Neuronal stem cell (in vitro differentiated cells): ENCODE measurements at regions not wholly inside any gene's neighbourhood (a gene's known extent, or its start where the extent isn't known, plus 50 kb on each side); places are given as distances from the start of the nearest gene placed in this dataset.
"Not testable (repeated sequence)": the region's sequence is repeated elsewhere in the genome, so short reads cannot be mapped to it uniquely, and the experiment has no call there.

ENCODE experiments used
- DNase-seq: peaks from one replicate; pipeline ENCODE4 v3.0.0-alpha.2; 2013; ENCODE audit warnings: low spot score
- H2AFZ ChIP-seq: one replicate; pipeline ENCODE4 v1.6.1; 2013; ENCODE audit warnings: mild to moderate bottlenecking, low read length, inconsistent platforms
- H2AK5ac ChIP-seq: 2 replicates; pipeline ENCODE4 v1.6.1; 2013; ENCODE audit warnings: low read depth, mild to moderate bottlenecking, inconsistent platforms, low read length, moderate library complexity, mixed read lengths
- H2BK120ac ChIP-seq: 2 replicates; pipeline ENCODE4 v1.6.1; 2013; ENCODE audit warnings: low read depth, mild to moderate bottlenecking, inconsistent platforms, low read length, moderate library complexity, mixed read lengths
- H2BK12ac ChIP-seq: one replicate; pipeline ENCODE4 v1.6.1; 2013; ENCODE audit warnings: low read length, inconsistent platforms
- H2BK15ac ChIP-seq: 2 replicates; pipeline ENCODE4 v1.6.1; 2013; ENCODE audit warnings: mild to moderate bottlenecking, low read length, inconsistent platforms, mixed read lengths
- H2BK5ac ChIP-seq: one replicate; pipeline ENCODE4 v1.6.1; 2013; ENCODE audit warnings: inconsistent platforms, mild to moderate bottlenecking, low read length, moderate library complexity
- H3K14ac ChIP-seq: one replicate; pipeline ENCODE4 v1.6.1; 2013; ENCODE audit warnings: low read length, inconsistent platforms
- H3K18ac ChIP-seq: 2 replicates; pipeline ENCODE4 v1.6.1; 2013; ENCODE audit warnings: low read length, inconsistent platforms
- H3K23ac ChIP-seq: 2 replicates; pipeline ENCODE4 v1.6.1; 2013; ENCODE audit warnings: low read depth, mild to moderate bottlenecking, mixed read lengths, low read length, inconsistent platforms; ENCODE audit not compliant: poor library complexity
- H3K27ac ChIP-seq: replicated peaks from 3 replicates; pipeline ENCODE4 v1.5.1; 2013; ENCODE audit warnings: low read length, inconsistent platforms
- H3K27me3 ChIP-seq, 3 experiments: 2 replicates each; pipeline ENCODE4 v1.6.1; 2013; ENCODE audit warnings: low read length in 3 of 3, mild to moderate bottlenecking in 2 of 3, inconsistent platforms in 1 of 3, low read depth in 1 of 3, mixed read lengths in 1 of 3, moderate library complexity in 1 of 3; ENCODE audit not compliant: control insufficient read depth in 3 of 3, insufficient read depth in 3 of 3
- H3K36me3 ChIP-seq, 2 donors: replicated peaks in 1 of 2; 2 replicates each; pipeline ENCODE4 v1.6.1; 2013; ENCODE audit warnings: low read length in 2 of 2; ENCODE audit not compliant: control insufficient read depth in 2 of 2, insufficient read depth in 2 of 2
- H3K4ac ChIP-seq: 2 replicates; pipeline ENCODE4 v1.6.1; 2013; ENCODE audit warnings: inconsistent platforms, mild to moderate bottlenecking, low read length, moderate library complexity
- H3K4me1 ChIP-seq, 2 donors: 1 replicate in 1 of 2; 2 replicates in 1 of 2; pipeline ENCODE4 v1.6.1; 2013; ENCODE audit warnings: low read length in 2 of 2, low read depth in 1 of 2; ENCODE audit not compliant: control insufficient read depth in 2 of 2, insufficient read depth in 1 of 2
- H3K4me2 ChIP-seq: one replicate; pipeline ENCODE4 v1.6.1; 2013; ENCODE audit warnings: mild to moderate bottlenecking, low read length, inconsistent platforms; ENCODE audit not compliant: insufficient read depth, poor library complexity, severe bottlenecking
- H3K4me3 ChIP-seq, 2 donors: 2 replicates each; pipeline ENCODE4 v1.5.1; 2013; ENCODE audit warnings: low read length in 2 of 2, mild to moderate bottlenecking in 2 of 2, inconsistent platforms in 1 of 2, moderate library complexity in 1 of 2
- H3K79me1 ChIP-seq: one replicate; pipeline ENCODE4 v1.6.1; 2013; ENCODE audit warnings: low read depth, mild to moderate bottlenecking, inconsistent platforms, low read length, moderate library complexity
- H3K9ac ChIP-seq: one replicate; pipeline ENCODE4 v1.6.1; 2013; ENCODE audit warnings: mild to moderate bottlenecking, low read depth, low read length, inconsistent platforms; ENCODE audit not compliant: poor library complexity
- H3K9me3 ChIP-seq, 2 donors: replicated peaks in 1 of 2; 2 replicates each; pipeline versions ENCODE3 to v1.6.1; 2013; ENCODE audit warnings: low read length in 2 of 2, mild to moderate bottlenecking in 2 of 2, inconsistent platforms in 1 of 2, low read depth in 1 of 2, mixed read lengths in 1 of 2, moderate library complexity in 1 of 2; ENCODE audit not compliant: control insufficient read depth in 2 of 2, insufficient read depth in 1 of 2
- H4K8ac ChIP-seq: one replicate; pipeline ENCODE4 v1.6.1; 2013; ENCODE audit warnings: low read depth, mild to moderate bottlenecking, inconsistent platforms, low read length, moderate library complexity
- H4K91ac ChIP-seq: one replicate; pipeline ENCODE4 v1.6.1; 2013; ENCODE audit warnings: low read length, low read depth, mild to moderate bottlenecking, inconsistent platforms; ENCODE audit not compliant: poor library complexity
- WGBS, 2 donors: extraction: QIAGEN DNeasy Blood & Tissue Kit; methylation state at CpG; one replicate each; pipeline ENCODE4 v1.1.7; 2013; ENCODE audit warnings: missing lambda C conversion rate in 2 of 2, mixed read lengths in 1 of 2; ENCODE audit not compliant: insufficient read length in 2 of 2, insufficient replicate concordance in 1 of 2; ENCODE audit errors: extremely low coverage in 2 of 2; 5-methylcytosine and 5-hydroxymethylcytosine counted together

GRCh38 chr9:12424243-12424642 is 268.9 kb upstream of the TYRP1 start:
- H2BK5ac ChIP-seq = no peak overlapping the region
- H3K36me3 ChIP-seq = no peaks in the 10 kb centered on the region
- H3K4me2 ChIP-seq = no peak overlapping the region
- H3K4ac ChIP-seq = no peak overlapping the region
- DNase-seq = no peak
- no peak overlapping the region for H3K14ac ChIP-seq
- no peak overlapping the region for H2BK12ac ChIP-seq
- H2AK5ac ChIP-seq = no peak overlapping the region
- no peak overlapping the region for H3K4me3 ChIP-seq
- no peak overlapping the region for H2BK15ac ChIP-seq
- no peak overlapping the region for H4K8ac ChIP-seq
- H3K23ac ChIP-seq = no peak overlapping the region
- no peak overlapping the region for H2BK120ac ChIP-seq
- no peak overlapping the region for H3K27ac ChIP-seq
- no peak overlapping the region for H4K91ac ChIP-seq
- H3K18ac ChIP-seq = no peak overlapping the region
- H3K9ac ChIP-seq = no peak overlapping the region
- no peaks in the 10 kb centered on the region for H3K27me3 ChIP-seq
- H3K4me1 ChIP-seq = no peaks in the 10 kb centered on the region
- H2AFZ ChIP-seq = no peak overlapping the region
- no peaks in the 10 kb centered on the region for H3K9me3 ChIP-seq
- no peaks in the 10 kb centered on the region for H3K79me1 ChIP-seq
- 100% methylated on average over 1 of the region's 4 CpGs; no CpG with 5 or more reads in 1 of the 2 donors for WGBS, 2 donors

GRCh38 chr9:12425878-12426864 is 267.0 kb upstream of the TYRP1 start:
- Histone ChIP-seq H2AK5ac (no peak overlapping the region), H3K9ac (peak overlapping the region; percentile 60), H3K23ac (no peak overlapping the region), H3K27ac (no peak overlapping the region), H3K4me1 (no peaks in the 10 kb centered on the region), H4K8ac (no peak overlapping the region), H3K79me1 (no peaks in the 10 kb centered on the region), H3K36me3 (no peaks in the 10 kb centered on the region), H2AFZ (no peak overlapping the region), H2BK120ac (no peak overlapping the region), H3K14ac (peak overlapping the region; percentile 38), H2BK12ac (no peak overlapping the region), H2BK5ac (no peak overlapping the region), H3K18ac (peak overlapping the region; percentile 38), H2BK15ac (no peak overlapping the region), H3K4me3 (no peak overlapping the region), H4K91ac (no peak overlapping the region), H3K9me3 (no peaks in the 10 kb centered on the region), H3K4ac (no peak overlapping the region), H3K4me2 (no peak overlapping the region), H3K27me3 (no peaks in the 10 kb centered on the region)
- 100% methylated on average over 1 of the region's 8 CpGs; no CpG with 5 or more reads in 1 of the 2 donors for WGBS, 2 donors
- peak; percentile 14 for DNase-seq

GRCh38 chr9:12439267-12439666 is 253.9 kb upstream of the TYRP1 start:
- H3K18ac ChIP-seq = no peak overlapping the region
- no peak overlapping the region for H3K27ac ChIP-seq
- no peak overlapping the region for H3K14ac ChIP-seq
- H2AFZ ChIP-seq = no peak overlapping the region
- H4K91ac ChIP-seq = no peak overlapping the region
- no peaks in the 10 kb centered on the region for H3K79me1 ChIP-seq
- H4K8ac ChIP-seq = no peak overlapping the region
- no peak overlapping the region for H3K9ac ChIP-seq
- DNase-seq = no peak
- H3K4me2 ChIP-seq = no peak overlapping the region
- H3K36me3 ChIP-seq = no peaks in the 10 kb centered on the region
- H3K4me1 ChIP-seq = no peaks in the 10 kb centered on the region
- peak overlapping the region; percentile 1 for H2BK5ac ChIP-seq
- H3K9me3 ChIP-seq = no peaks in the 10 kb centered on the region
- no peak overlapping the region for H3K23ac ChIP-seq
- H2BK15ac ChIP-seq = no peak overlapping the region
- H2BK12ac ChIP-seq = no peak overlapping the region
- H3K27me3 ChIP-seq = no peaks in the 10 kb centered on the region
- no peak overlapping the region for H3K4ac ChIP-seq
- no peak overlapping the region for H2BK120ac ChIP-seq
- no CpG with 5 or more reads among the region's 3 CpGs for WGBS, 2 donors
- H2AK5ac ChIP-seq = no peak overlapping the region
- no peak overlapping the region for H3K4me3 ChIP-seq

GRCh38 chr9:12441080-12441479 is 252.1 kb upstream of the TYRP1 start:
- not testable (repeated sequence) for H3K18ac ChIP-seq, H3K4me1 ChIP-seq, H2BK120ac ChIP-seq, H2AK5ac ChIP-seq, H3K4ac ChIP-seq, H3K27me3 ChIP-seq, H3K9ac ChIP-seq, H2BK12ac ChIP-seq, DNase-seq, H3K23ac ChIP-seq, H3K4me3 ChIP-seq, H4K91ac ChIP-seq, H2BK5ac ChIP-seq, H2AFZ ChIP-seq, H3K4me2 ChIP-seq, H3K27ac ChIP-seq, H3K14ac ChIP-seq, H3K79me1 ChIP-seq, H3K9me3 ChIP-seq, H3K36me3 ChIP-seq, H4K8ac ChIP-seq, H2BK15ac ChIP-seq
- no CpG with 5 or more reads among the region's 6 CpGs for WGBS, 2 donors
